Osteoblast (primary cell): ENCODE measurements at regions not wholly inside any gene's neighbourhood (a gene's known extent, or its start where the extent isn't known, plus 50 kb on each side); places are given as distances from the start of the nearest gene placed in this dataset.

Experiments
- DNase-seq: peaks from one replicate; pipeline ENCODE4 v3.0.0; 2011; ENCODE audit warnings: low spot score, mixed read lengths; ENCODE audit not compliant: insufficient read length; ENCODE audit errors: missing footprints
- H2AFZ ChIP-seq: 2 replicates; pipeline ENCODE4 v1.6.0; 2011; ENCODE audit warnings: mild to moderate bottlenecking, low read length
- H3K27ac ChIP-seq: 2 replicates; pipeline ENCODE4 v1.5.1; 2011; ENCODE audit warnings: mild to moderate bottlenecking, low read depth, low read length, moderate library complexity
- H3K27me3 ChIP-seq: 2 replicates; pipeline ENCODE4 v1.6.0; 2012; ENCODE audit warnings: mild to moderate bottlenecking, control low read depth, inconsistent platforms, low read length, moderate library complexity; ENCODE audit not compliant: insufficient read depth
- H3K36me3 ChIP-seq: 2 replicates; pipeline ENCODE4 v1.5.1; 2011; ENCODE audit warnings: mild to moderate bottlenecking, low read length, control low read depth, moderate library complexity; ENCODE audit not compliant: insufficient read depth
- H3K4me1 ChIP-seq: 2 replicates; pipeline ENCODE4 v1.5.1; 2011; ENCODE audit warnings: mild to moderate bottlenecking, low read length, control low read depth, moderate library complexity; ENCODE audit not compliant: insufficient read depth
- H3K4me2 ChIP-seq: 2 replicates; pipeline ENCODE4 v1.6.0; 2011; ENCODE audit warnings: mild to moderate bottlenecking, low read length; ENCODE audit not compliant: insufficient read depth
- H3K4me3 ChIP-seq: fragments of 200-600 bp; sonication (generic); 3 replicates; pipeline ENCODE4 v1.5.1; 2012; ENCODE audit warnings: mild to moderate bottlenecking, low read length, inconsistent platforms; ENCODE audit not compliant: insufficient read depth
- H3K79me2 ChIP-seq: 2 replicates; pipeline ENCODE4 v1.6.0; 2012; ENCODE audit warnings: mild to moderate bottlenecking, low read length, control low read depth, inconsistent platforms; ENCODE audit not compliant: insufficient read depth
- H3K9me3 ChIP-seq: 2 replicates; pipeline ENCODE4 v1.5.1; 2011; ENCODE audit warnings: low read depth, low read length, control low read depth
- H4K20me1 ChIP-seq: 2 replicates; pipeline ENCODE4 v1.6.0; 2012; ENCODE audit warnings: mild to moderate bottlenecking, low read length, control low read depth; ENCODE audit not compliant: insufficient read depth
- TF ChIP-seq, protein P1 (sequence below): IDR thresholded peaks from 2 replicates; pipeline ENCODE4 v1.5.1; 2011; ENCODE audit warnings: mild to moderate bottlenecking, low read depth, low read length, moderate library complexity; ENCODE audit errors: extremely low read depth

DNA sequence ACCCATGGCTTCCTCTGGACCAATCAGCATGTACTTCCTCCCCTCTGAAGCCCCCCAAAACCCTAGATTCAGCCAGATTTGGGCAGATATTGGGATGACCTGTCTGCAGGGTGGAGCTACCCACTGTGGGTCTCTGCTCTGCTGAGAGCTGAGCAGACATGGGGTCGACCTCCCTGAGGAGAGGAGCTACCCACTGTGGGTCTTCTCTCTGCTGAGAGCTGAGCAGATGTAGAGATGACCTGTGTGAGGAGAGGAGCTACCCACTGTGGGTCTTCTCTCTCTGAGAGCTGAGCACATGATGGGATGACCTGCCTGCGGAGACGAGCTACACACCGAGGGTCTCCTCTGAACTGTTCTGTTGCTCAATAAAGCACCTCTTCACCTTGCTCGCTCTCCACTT lies 89.6 kb downstream of the CAVIN4 start:
- Histone ChIP-seq H3K4me3 (no peak overlapping the region), H2AFZ (no peak overlapping the region), H3K36me3 (no peaks in the 10 kb centered on the region), H3K4me2 (no peak overlapping the region), H3K79me2 (no peaks in the 10 kb centered on the region), H3K4me1 (no peaks in the 10 kb centered on the region), H3K27ac (no peak overlapping the region), H4K20me1 (no peaks in the 10 kb centered on the region), H3K27me3 (no peaks in the 10 kb centered on the region), H3K9me3 (no peaks in the 10 kb centered on the region)
- DNase-seq: no peak
- TF ChIP-seq, protein P1, sequence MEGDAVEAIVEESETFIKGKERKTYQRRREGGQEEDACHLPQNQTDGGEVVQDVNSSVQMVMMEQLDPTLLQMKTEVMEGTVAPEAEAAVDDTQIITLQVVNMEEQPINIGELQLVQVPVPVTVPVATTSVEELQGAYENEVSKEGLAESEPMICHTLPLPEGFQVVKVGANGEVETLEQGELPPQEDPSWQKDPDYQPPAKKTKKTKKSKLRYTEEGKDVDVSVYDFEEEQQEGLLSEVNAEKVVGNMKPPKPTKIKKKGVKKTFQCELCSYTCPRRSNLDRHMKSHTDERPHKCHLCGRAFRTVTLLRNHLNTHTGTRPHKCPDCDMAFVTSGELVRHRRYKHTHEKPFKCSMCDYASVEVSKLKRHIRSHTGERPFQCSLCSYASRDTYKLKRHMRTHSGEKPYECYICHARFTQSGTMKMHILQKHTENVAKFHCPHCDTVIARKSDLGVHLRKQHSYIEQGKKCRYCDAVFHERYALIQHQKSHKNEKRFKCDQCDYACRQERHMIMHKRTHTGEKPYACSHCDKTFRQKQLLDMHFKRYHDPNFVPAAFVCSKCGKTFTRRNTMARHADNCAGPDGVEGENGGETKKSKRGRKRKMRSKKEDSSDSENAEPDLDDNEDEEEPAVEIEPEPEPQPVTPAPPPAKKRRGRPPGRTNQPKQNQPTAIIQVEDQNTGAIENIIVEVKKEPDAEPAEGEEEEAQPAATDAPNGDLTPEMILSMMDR: no peak

DNA sequence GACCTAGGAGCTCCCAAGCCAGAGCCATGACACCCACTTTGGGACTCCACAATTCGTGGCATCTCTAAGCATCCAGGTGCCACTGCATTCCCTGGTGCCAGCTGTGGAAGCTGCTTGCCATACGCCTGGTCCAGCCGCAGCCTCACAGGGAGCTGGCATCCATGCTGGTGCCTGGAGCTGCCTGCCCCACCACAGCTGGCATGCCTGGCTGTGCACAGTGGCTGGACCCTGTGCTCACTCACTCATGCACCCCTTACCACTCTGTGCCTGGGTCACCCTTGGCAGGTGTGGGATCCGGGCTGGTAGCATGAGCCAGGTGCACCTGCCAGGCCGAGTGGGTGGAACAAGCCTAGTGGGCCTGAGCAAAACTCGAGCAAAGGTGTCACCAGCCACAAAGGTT lies 90.1 kb downstream of the CAVIN4 start:
- Histone ChIP-seq H3K27me3 (no peaks in the 10 kb centered on the region), H3K4me2 (no peak overlapping the region), H3K9me3 (no peaks in the 10 kb centered on the region), H3K4me3 (no peak overlapping the region), H3K36me3 (no peaks in the 10 kb centered on the region), H3K4me1 (no peaks in the 10 kb centered on the region), H3K27ac (no peak overlapping the region), H4K20me1 (no peaks in the 10 kb centered on the region), H2AFZ (no peak overlapping the region), H3K79me2 (no peaks in the 10 kb centered on the region)
- no peak for DNase-seq
- TF ChIP-seq, protein P1: no peak

DNA sequence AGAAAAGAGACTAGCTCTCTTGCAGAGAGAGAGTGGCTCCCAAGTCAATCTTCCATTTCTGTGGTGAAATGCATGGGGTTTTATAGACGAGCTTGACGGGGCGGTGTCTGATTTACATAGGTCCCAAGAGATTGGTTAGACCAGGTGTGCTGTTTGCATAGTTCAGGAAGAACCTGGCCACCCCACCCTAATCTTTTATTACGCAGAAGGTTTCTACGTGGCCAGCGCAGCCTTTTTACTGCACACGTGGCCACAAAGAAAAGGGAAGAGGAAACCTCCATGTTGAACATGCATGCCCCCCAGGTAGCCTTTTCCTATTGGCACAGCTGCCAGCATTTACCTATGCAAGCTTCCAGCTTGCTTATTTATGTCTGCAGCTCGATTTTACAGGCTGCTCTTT lies 92.1 kb downstream of the CAVIN4 start:
- Histone ChIP-seq H2AFZ (no peak overlapping the region), H3K9me3 (no peaks in the 10 kb centered on the region), H3K4me3 (no peak overlapping the region), H3K79me2 (no peaks in the 10 kb centered on the region), H4K20me1 (no peaks in the 10 kb centered on the region), H3K36me3 (no peaks in the 10 kb centered on the region), H3K27me3 (no peaks in the 10 kb centered on the region), H3K4me2 (no peak overlapping the region), H3K27ac (no peak overlapping the region), H3K4me1 (no peaks in the 10 kb centered on the region)
- no peak for DNase-seq
- TF ChIP-seq, protein P1: no peak

DNA sequence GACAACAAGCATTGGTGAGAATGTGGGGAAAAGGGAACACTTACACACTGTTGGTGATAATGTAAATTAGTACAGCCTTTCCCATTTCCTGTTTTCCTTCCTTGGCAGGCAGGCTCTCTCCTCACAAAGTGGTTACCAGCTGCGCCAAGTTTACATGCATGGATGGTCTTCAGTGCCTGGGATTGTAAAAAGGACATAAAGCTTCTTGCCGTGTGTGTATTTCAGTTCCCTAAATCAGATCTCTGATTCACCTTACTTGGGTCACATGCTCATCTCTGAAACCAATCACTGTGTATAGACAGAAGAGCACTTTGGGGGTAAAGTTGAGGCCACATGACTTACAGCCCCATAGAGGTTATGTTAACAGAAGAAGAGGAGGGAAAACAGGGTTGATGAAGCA lies 92.8 kb downstream of the CAVIN4 start:
- no peaks in the 10 kb centered on the region for H3K79me2 ChIP-seq
- no peaks in the 10 kb centered on the region for H3K27me3 ChIP-seq
- no peak overlapping the region for H3K27ac ChIP-seq
- TF ChIP-seq, protein P1: no peak
- H2AFZ ChIP-seq: no peak overlapping the region
- H3K4me1 ChIP-seq: no peaks in the 10 kb centered on the region
- no peak for DNase-seq
- no peaks in the 10 kb centered on the region for H3K9me3 ChIP-seq
- H3K4me2 ChIP-seq: no peak overlapping the region
- H4K20me1 ChIP-seq: no peaks in the 10 kb centered on the region
- no peaks in the 10 kb centered on the region for H3K36me3 ChIP-seq
- H3K4me3 ChIP-seq: no peak overlapping the region
